ENCODE measurements at regions not wholly inside any gene's neighbourhood (a gene's known extent, or its start where the extent isn't known, plus 50 kb on each side); places are given as distances from the start of the nearest gene placed in this dataset.
"Not testable (repeated sequence)": the region's sequence is repeated elsewhere in the genome, so short reads cannot be mapped to it uniquely, and the experiment has no call there.

DNA sequence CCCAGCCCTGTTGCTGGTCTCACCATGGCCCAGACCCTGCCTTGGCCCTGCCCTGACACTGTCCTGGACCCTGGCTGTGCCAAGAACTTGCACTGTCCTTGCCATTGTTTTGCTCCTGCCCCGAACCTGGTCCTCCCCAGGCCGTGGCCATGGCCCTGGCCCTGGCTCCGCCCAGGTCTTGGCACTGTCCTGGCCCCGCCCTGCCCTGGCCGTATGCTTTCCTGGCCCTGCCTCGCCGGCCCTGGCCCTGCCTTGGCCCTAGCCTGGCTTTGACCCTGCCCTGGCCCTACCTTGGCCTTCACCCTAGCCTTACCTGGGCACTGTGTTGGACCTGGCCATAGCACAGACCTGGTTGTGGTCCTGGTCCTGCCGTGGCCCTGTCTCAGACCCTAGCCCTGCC lies 1558.9 kb downstream of the RPIA start:
- not testable (repeated sequence) for TF ChIP-seq POLR2A (IDR thresholded peaks at IDR 0.05; ENCODE audit: low read depth, low read length); POLR2AphosphoS5 (IDR thresholded peaks at IDR 0.05; ENCODE audit: low read depth, low read length); TAF1 (IDR thresholded peaks at IDR 0.05; ENCODE audit: low read depth, low read length); PAX5 (IDR thresholded peaks at IDR 0.05; ENCODE audit: insufficient read depth, low read length, severe bottlenecking); SPI1 (IDR thresholded peaks at IDR 0.05; ENCODE audit: low read depth, low read length)
